Testis (tissue), 2 donors: ENCODE measurements at regions not wholly inside any gene's neighbourhood (a gene's known extent, or its start where the extent isn't known, plus 50 kb on each side); places are given as distances from the start of the nearest gene placed in this dataset.

ENCODE experiments used
- CTCF ChIP-seq, 3 experiments: fragments of 450-650 bp in 2 of 3; fragments of 200-600 bp in 1 of 3; sonication (generic) in 1 of 3; IDR thresholded peaks; one replicate each; pipeline ENCODE4 v1.5.1; 2016 to 2019; ENCODE audit warnings: antibody characterized with exemption in 3 of 3, mild to moderate bottlenecking in 2 of 3, moderate library complexity in 1 of 3
- POLR2A ChIP-seq: fragments of 450-650 bp; IDR thresholded peaks from one replicate; pipeline ENCODE4 v1.6.1; 2017; ENCODE audit warnings: antibody characterized with exemption, mild to moderate bottlenecking, moderate library complexity

- TF ChIP-seq CTCF (IDR thresholded peaks at IDR 0.05), result no peak
- TF ChIP-seq POLR2A, result no peak
Measured at GRCh38 chr4:138540056-138540800, 298.1 kb upstream of the SLC7A11 start.
